Naive thymus-derived CD8-positive, alpha-beta T cell (primary cell): ENCODE measurements at regions not wholly inside any gene's neighbourhood (a gene's known extent, or its start where the extent isn't known, plus 50 kb on each side); places are given as distances from the start of the nearest gene placed in this dataset.
A peak's percentile ranks its signal among the peaks of the same experiment; 100 is the strongest.
"Not testable (repeated sequence)": the region's sequence is repeated elsewhere in the genome, so short reads cannot be mapped to it uniquely, and the experiment has no call there.

Experiments
- ATAC-seq, 2 donors: fragments of 150-1000 bp; cut with Tn5 transposase in 1 of 2; sonication (Bioruptor Pico), chemical (Tn5 transposase) in 1 of 2; 1 replicate in 1 of 2; 2 replicates in 1 of 2; pipeline ENCODE4 v1.10.0; 2021; ENCODE audit warnings: mild to moderate bottlenecking in 2 of 2, moderate library complexity in 2 of 2
- POLR2A ChIA-PET: fragments of 350-600 bp; sonication (Branson Sonifier 250); formaldehyde crosslinking; loops from one replicate; lab custom pipeline; 2021; ENCODE audit warnings: antibody characterized with exemption; lab: Charles Lee
- DNase-seq, 10 donors: peaks; one replicate each; pipeline versions ENCODE4 v3.0.0 to v3.0.0-alpha.2; 2020 to 2022
- H3K27ac Mint-ChIP-seq, 10 donors: one replicate each; pipeline ENCODE4 v1.8.0; 2020 to 2022; ENCODE audit warnings: mild to moderate bottlenecking in 10 of 10, mixed read lengths in 10 of 10, moderate library complexity in 4 of 10, inconsistent platforms in 1 of 10
- H3K27me3 Mint-ChIP-seq, 5 donors: one replicate each; pipeline ENCODE4 v1.8.0; 2021 to 2022; ENCODE audit warnings: mixed read lengths in 5 of 5
- H3K36me3 Mint-ChIP-seq, 3 donors: one replicate each; pipeline ENCODE4 v1.8.0; 2020 to 2022; ENCODE audit warnings: mixed read lengths in 3 of 3, mild to moderate bottlenecking in 2 of 3, inconsistent platforms in 1 of 3
- H3K4me1 Mint-ChIP-seq, 4 donors: one replicate each; pipeline ENCODE4 v1.8.0; 2021 to 2022; ENCODE audit warnings: mixed read lengths in 4 of 4
- H3K4me3 Mint-ChIP-seq, 10 donors: one replicate each; pipeline ENCODE4 v1.8.0; 2020 to 2022; ENCODE audit warnings: mild to moderate bottlenecking in 10 of 10, mixed read lengths in 10 of 10, moderate library complexity in 6 of 10, inconsistent platforms in 1 of 10
- H3K9me3 Mint-ChIP-seq, 9 donors: one replicate each; pipeline ENCODE4 v1.8.0; 2020 to 2022; ENCODE audit warnings: mixed read lengths in 9 of 9, mild to moderate bottlenecking in 3 of 9, inconsistent platforms in 1 of 9, moderate library complexity in 1 of 9

GRCh38 chr13:53452263-53452808 is 423.7 kb downstream of the OLFM4 start:
- H3K4me3 Mint-ChIP-seq, H3K4me1 Mint-ChIP-seq, POLR2A ChIA-PET, H3K27ac Mint-ChIP-seq, DNase-seq, H3K27me3 Mint-ChIP-seq, ATAC-seq: not testable (repeated sequence)
- Mint-ChIP-seq H3K36me3 (peaks cover 0 to 23% (median 0%) of the 10 kb centered on the region in 3 donors), H3K9me3 (peaks cover 11 to 48% (median 26%) of the 10 kb centered on the region in 9 donors)

GRCh38 chr13:53460796-53461195 is 432.2 kb downstream of the OLFM4 start:
- Mint-ChIP-seq H3K9me3 (peaks cover 0 to 22% (median 14%) of the 10 kb centered on the region in 9 donors), H3K27me3 (peaks cover 0 to 4% (median 0%) of the 10 kb centered on the region in 5 donors), H3K36me3 (no peaks in the 10 kb centered on the region), H3K27ac (no peak overlapping the region), H3K4me3 (no peak overlapping the region), H3K4me1 (no peaks in the 10 kb centered on the region)
- POLR2A ChIA-PET, result no interaction called here
- ATAC-seq (no peak), DNase-seq (no peak)

GRCh38 chr13:53463106-53463505 is 434.5 kb downstream of the OLFM4 start:
- POLR2A ChIA-PET, result no interaction called here
- Mint-ChIP-seq H3K4me3 (no peak overlapping the region), H3K27ac (no peak overlapping the region), H3K36me3 (no peaks in the 10 kb centered on the region), H3K27me3 (peaks cover 0 to 4% (median 0%) of the 10 kb centered on the region in 5 donors), H3K9me3 (peaks cover 0 to 15% (median 10%) of the 10 kb centered on the region in 9 donors), H3K4me1 (no peaks in the 10 kb centered on the region)
- no peak for DNase-seq
- no peak for ATAC-seq

GRCh38 chr13:53466576-53466975 is 438.0 kb downstream of the OLFM4 start:
- H3K9me3 Mint-ChIP-seq, result peaks cover 0 to 15% (median 4%) of the 10 kb centered on the region in 9 donors
- H3K4me3 Mint-ChIP-seq, result no peak overlapping the region
- POLR2A ChIA-PET, result no interaction called here
- no peak for ATAC-seq
- H3K4me1 Mint-ChIP-seq, result no peaks in the 10 kb centered on the region
- peaks cover 0 to 4% (median 0%) of the 10 kb centered on the region in 5 donors for H3K27me3 Mint-ChIP-seq
- H3K27ac Mint-ChIP-seq, result no peak overlapping the region
- no peaks in the 10 kb centered on the region for H3K36me3 Mint-ChIP-seq
- DNase-seq, result no peak

DNA sequence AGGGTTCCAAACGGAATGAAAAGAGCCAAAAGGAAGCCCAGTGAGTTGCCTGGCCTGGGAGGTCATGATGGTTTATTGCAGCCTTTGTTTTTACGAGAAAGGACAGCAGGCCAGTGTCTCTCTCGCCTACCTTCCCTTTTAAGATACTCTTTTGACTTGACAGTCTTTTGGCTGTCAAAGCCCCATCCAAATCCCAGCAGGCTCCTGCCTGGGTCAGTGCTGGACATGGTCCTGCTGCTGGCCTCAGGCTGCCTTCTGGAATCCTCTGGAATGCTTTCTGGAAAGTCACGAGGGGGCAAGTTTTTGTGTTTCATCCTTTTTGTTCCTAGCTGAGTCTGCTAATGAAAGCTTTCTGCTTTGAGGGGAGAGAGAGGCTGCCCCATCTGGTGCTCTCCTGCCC is 444.8 kb downstream of the OLFM4 start:
- Mint-ChIP-seq H3K4me1 (no peaks in the 10 kb centered on the region), H3K27me3 (no peaks in the 10 kb centered on the region)
- POLR2A ChIA-PET, result no interaction called here

GRCh38 chr13:53474878-53475277 is 446.3 kb downstream of the OLFM4 start:
- DNase-seq (no peak), ATAC-seq (no peak)
- Mint-ChIP-seq H3K4me3 (no peak overlapping the region), H3K36me3 (no peaks in the 10 kb centered on the region), H3K27me3 (no peaks in the 10 kb centered on the region), H3K9me3 (peaks cover 0 to 15% (median 0%) of the 10 kb centered on the region in 9 donors), H3K4me1 (no peaks in the 10 kb centered on the region), H3K27ac (no peak overlapping the region)
- POLR2A ChIA-PET, result no interaction called here

More for the DNA sequence above, 444.8 kb downstream of the OLFM4 start:
- ATAC-seq (no peak), DNase-seq (no peak)
- no peak overlapping the region for H3K27ac Mint-ChIP-seq
- no peak overlapping the region for H3K4me3 Mint-ChIP-seq
- H3K36me3 Mint-ChIP-seq, result no peaks in the 10 kb centered on the region
- peaks cover 0 to 11% (median 0%) of the 10 kb centered on the region in 9 donors for H3K9me3 Mint-ChIP-seq

DNA sequence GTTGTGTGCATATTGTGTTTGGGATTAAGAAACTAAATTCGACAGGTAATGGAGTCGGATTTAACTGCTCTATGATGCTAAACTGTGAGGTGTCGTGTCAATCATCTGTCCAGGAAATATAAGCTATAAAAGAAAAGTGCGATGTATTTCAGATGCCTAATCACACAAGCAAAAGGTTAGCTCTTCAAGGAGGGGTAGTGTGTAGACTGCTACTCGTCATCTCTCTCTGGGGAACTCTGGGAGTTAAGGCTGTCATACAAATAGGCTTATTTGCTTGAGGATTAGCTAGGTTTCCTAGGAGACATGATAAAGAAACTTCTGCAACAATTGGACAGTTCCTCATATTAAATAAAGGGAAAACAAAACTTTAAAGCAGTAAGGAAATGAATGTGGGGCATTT is 462.1 kb downstream of the OLFM4 start:
- Mint-ChIP-seq H3K9me3 (peaks cover 0 to 18% (median 6%) of the 10 kb centered on the region in 9 donors), H3K36me3 (peaks cover 0 to 4% (median 0%) of the 10 kb centered on the region in 3 donors), H3K27me3 (no peaks in the 10 kb centered on the region), H3K4me3 (no peak overlapping the region), H3K27ac (no peak overlapping the region), H3K4me1 (no peaks in the 10 kb centered on the region)
- DNase-seq (no peak), ATAC-seq (no peak)
- POLR2A ChIA-PET, result no interaction called here

DNA sequence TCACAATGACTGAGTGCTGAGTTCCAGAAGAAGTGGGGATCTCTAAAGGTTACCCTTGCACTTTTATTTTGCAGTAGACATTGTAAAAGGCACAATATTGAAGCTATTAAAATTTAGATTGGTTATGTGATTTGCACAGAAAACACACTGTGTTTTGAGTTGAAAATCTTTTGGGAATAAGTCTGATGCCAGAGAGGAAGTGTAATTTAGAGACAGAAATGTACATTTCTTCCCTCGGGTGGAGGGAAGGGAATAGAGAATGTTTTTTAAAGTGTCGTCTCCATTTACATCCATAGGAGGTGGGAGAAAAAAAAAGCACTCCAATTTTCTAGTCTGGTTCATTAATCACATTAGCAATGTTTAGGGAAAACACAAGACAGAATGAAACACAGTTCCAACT is 465.8 kb downstream of the OLFM4 start:
- POLR2A ChIA-PET, result no interaction called here
- no peaks in the 10 kb centered on the region for H3K27me3 Mint-ChIP-seq
- DNase-seq (no peak), ATAC-seq (no peak)
- peaks cover 0 to 19% (median 11%) of the 10 kb centered on the region in 9 donors for H3K9me3 Mint-ChIP-seq
- no peaks in the 10 kb centered on the region for H3K4me1 Mint-ChIP-seq
- H3K4me3 Mint-ChIP-seq, result no peak overlapping the region
- H3K36me3 Mint-ChIP-seq, result no peaks in the 10 kb centered on the region
- H3K27ac Mint-ChIP-seq, result no peak overlapping the region

DNA sequence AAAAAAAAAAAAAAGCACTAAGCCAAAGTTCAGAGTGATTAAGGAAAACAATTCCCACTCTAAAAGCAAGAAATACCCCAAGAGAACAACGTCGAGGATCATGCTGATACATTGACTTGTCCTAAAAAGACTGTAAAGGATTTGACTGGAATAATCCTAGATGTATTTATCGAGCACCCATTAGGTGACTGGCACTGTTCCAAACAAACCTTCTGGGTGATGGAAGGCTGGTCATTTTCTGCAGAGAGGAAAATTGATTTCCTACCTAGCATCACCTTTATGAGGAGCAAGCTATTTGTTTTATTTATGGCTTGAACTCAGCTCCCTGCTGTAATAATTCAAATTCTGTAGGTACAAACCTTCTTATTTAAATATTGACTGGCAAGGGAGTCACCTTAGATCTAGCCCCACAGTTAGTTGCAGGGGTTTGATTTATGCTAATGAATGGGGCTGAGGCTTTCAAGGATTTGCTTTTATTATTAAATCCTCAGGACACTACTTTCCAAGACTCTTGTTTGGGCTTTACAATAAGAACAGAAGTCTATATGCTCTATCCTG is 471.0 kb downstream of the OLFM4 start:
- Mint-ChIP-seq H3K4me3 (no peak overlapping the region), H3K4me1 (no peaks in the 10 kb centered on the region), H3K27me3 (no peaks in the 10 kb centered on the region), H3K36me3 (peaks cover 0 to 5% (median 0%) of the 10 kb centered on the region in 3 donors), H3K9me3 (peaks cover 6 to 32% (median 14%) of the 10 kb centered on the region in 9 donors), H3K27ac (no peak overlapping the region)
- POLR2A ChIA-PET, result no interaction called here
- ATAC-seq (no peak), DNase-seq (no peak)

DNA sequence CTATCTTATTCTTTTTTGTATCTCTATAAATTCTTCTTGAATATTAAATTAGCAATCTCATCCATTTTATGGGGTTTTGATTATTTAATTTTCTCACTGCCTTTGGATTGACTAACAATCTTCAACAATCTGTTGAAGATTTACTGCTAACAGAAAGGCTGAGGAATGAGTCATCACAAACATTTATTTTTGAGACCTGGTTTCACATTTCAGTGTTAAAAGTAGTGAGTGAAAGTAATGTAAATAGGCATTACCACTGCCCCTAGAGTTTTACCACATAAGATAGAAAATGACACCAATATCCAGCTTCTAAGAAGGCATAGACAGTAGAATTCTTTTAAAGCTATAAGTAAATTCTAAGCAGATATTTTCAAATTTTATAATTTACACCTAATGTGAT is 472.8 kb downstream of the OLFM4 start:
- DNase-seq (no peak), ATAC-seq (no peak)
- Mint-ChIP-seq H3K4me3 (no peak overlapping the region), H3K36me3 (peaks cover 0 to 5% (median 0%) of the 10 kb centered on the region in 3 donors), H3K9me3 (peaks cover 4 to 36% (median 10%) of the 10 kb centered on the region in 9 donors), H3K4me1 (no peaks in the 10 kb centered on the region), H3K27me3 (no peaks in the 10 kb centered on the region), H3K27ac (no peak overlapping the region)
- POLR2A ChIA-PET, result no interaction called here

DNA sequence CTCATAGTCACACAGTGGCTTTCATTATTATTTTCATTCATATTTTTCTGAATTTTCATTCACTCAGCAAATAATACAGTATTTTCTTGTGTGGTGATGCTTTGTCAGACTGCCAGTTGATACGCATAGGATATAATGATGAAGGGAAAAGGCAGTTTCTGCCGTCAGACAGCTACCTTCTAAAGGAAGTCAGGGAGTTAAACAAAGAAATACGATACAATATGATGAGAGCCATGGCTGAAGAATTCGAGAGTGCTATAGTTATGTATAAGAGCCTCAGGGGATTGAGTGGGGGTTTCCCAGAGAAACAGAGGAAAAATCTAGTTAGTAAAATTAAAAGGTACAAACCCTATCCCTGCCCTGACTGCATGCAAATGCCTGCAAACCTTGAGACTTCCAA is 479.1 kb downstream of the OLFM4 start:
- Mint-ChIP-seq H3K4me3 (no peak overlapping the region), H3K36me3 (peaks cover 0 to 5% (median 0%) of the 10 kb centered on the region in 3 donors), H3K4me1 (no peaks in the 10 kb centered on the region), H3K9me3 (peaks cover 3 to 43% (median 9%) of the 10 kb centered on the region in 9 donors), H3K27ac (no peak overlapping the region), H3K27me3 (no peaks in the 10 kb centered on the region)
- DNase-seq (no peak), ATAC-seq (no peak)
- POLR2A ChIA-PET, result no interaction called here

DNA sequence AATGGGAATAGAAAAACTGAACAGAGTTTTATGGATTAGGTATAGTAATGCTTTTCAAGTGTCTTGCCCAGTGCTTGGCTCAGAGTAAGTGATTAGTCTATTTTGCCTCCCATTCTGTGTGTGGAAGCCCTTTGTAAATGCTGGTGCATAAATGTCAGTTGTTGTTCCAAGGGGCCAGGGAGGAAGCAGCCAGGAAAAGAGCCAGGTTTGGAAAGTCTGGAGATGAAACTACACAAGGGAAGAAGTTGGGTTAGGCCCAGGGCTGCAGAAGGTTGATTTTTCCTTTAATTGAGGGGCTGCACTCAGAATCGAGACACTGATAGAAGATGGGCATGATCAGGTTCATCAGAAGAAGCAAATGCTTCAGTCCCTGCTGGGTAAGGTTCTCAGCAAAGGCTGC is 484.0 kb downstream of the OLFM4 start:
- Mint-ChIP-seq H3K27me3 (no peaks in the 10 kb centered on the region), H3K4me3 (peak overlapping the region in 1 of 10 donors; percentile 48), H3K36me3 (no peaks in the 10 kb centered on the region), H3K4me1 (no peaks in the 10 kb centered on the region), H3K9me3 (peaks cover 0 to 29% (median 8%) of the 10 kb centered on the region in 9 donors), H3K27ac (peak overlapping the region in 1 of 10 donors; percentile 52)
- POLR2A ChIA-PET, result no interaction called here
- ATAC-seq, result no peak
- DNase-seq, result no peak

- Mint-ChIP-seq H3K27ac (no peak overlapping the region), H3K4me3 (no peak overlapping the region), H3K27me3 (no peaks in the 10 kb centered on the region), H3K36me3 (no peaks in the 10 kb centered on the region), H3K4me1 (no peaks in the 10 kb centered on the region), H3K9me3 (peaks cover 0 to 34% (median 8%) of the 10 kb centered on the region in 9 donors)
- ATAC-seq, result no peak
- POLR2A ChIA-PET, result no interaction called here
- no peak for DNase-seq
These were observed 484.6 kb downstream of the OLFM4 start for GRCh38 chr13:53513226-53513625.

DNA sequence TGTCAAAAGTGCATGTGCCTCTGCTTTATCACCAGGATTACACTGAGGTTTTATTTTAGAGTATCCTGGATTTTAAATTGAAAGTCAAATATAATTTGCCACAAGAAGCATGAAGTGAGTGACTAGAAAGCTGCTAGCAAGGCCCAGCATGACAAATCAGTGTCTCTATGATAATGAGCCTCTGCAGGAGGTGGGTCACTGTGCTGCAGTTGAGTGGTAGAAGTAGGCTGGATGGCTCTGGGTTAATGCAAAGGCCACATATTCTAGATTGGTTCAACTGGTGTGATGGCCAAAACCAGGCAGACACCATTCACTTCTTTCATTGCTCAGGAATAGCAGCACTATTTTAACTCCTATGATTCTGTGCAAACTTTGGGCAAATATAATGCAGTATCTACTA is 491.5 kb downstream of the OLFM4 start:
- Mint-ChIP-seq H3K27ac (no peak overlapping the region), H3K4me3 (no peak overlapping the region), H3K27me3 (no peaks in the 10 kb centered on the region), H3K36me3 (no peaks in the 10 kb centered on the region), H3K4me1 (no peaks in the 10 kb centered on the region), H3K9me3 (peaks cover 0 to 12% (median 5%) of the 10 kb centered on the region in 9 donors)
- no peak for ATAC-seq
- POLR2A ChIA-PET, result no interaction called here
- no peak for DNase-seq
